GM18861 (cell line): ENCODE measurements at regions not wholly inside any gene's neighbourhood (a gene's known extent, or its start where the extent isn't known, plus 50 kb on each side); places are given as distances from the start of the nearest gene placed in this dataset.

Source experiments
- ATAC-seq: cut with Tn5 transposase; IDR thresholded peaks from one replicate; pipeline ENCODE4 v1.9.1; 2021; ENCODE audit not compliant: unreplicated experiment

DNA sequence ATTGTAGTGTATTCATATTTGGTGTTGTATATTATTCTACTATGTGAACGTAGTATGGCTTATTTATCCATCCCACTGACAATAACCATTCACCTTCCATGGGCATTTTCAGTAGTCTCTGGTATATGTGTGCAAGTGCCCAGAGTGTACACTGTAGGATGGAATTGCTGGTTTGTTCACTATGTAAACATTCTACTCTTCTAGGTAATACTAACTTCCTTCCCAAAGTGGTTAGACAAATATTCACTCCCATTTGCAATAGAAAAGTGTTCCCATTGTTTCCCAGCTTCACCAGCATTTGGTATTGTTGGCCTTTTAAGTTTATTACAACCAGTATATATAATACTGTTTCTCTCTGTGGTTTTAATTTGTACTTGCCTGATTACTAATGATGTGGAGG is 153.7 kb downstream of the C7orf25 start:
- ATAC-seq, result no peak

DNA sequence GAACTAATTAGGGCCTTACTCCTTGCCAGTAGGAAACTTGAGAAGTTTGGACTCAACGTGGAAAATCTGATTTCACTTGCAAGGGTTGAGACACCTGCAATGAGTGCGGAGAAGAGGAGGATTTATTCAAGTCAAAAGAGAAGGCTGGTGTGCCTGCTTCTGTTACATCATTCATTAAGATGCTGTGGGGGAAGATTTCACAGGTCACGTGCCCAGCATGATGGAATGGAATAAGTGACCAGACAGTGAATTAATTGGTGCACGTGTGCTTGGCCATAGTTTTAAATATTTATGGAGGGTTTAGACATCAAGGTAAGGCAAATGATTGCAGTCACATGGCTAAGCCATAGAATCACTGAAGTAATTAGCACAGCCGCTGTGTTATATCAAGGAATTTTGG is 155.0 kb downstream of the C7orf25 start:
- no peak for ATAC-seq

DNA sequence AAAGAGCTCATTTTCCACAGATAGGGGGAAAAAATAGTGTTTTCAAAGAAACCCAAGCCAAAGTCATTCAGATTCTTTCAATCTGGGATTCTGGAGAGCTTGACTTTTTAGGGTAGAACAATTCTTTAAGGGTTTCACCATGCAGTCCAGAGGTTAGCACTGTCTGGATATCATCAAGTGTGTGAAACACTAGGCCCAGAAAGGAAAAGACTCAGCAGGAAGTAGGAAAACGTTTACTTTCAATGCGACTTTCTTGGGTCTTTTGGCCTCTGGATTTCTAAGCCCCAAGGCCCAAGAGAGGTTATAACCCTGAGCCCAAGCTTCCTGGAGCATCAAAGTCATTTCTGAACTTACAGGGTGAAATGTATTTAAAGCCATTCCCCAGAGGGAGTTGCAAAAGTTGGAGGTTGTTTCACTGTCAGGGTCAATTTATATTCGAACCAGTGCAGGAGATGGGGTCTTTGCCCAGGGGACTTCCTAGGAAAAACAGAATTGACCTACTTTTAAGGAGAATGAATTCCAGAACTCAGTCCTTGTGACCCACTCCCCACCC is 158.0 kb downstream of the C7orf25 start:
- ATAC-seq, result no peak

DNA sequence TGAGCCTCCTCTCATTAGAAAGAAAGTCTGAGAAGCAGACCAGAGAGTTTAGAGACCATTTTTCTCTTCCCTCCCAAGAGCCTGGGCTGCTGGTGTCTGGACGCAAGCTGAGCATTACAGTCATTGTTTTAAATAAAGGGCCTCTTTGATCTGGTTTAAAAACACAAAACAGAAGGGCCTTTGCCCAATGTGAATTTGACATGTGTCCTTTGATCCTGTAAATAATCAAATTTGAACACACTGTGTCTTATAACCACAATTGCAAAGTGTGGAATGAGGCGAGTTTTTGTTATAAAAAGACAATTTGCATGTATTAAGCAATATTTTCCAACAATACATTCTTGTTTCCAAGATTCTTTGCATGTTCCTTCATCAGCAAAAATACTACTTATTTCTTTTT is 158.5 kb downstream of the C7orf25 start:
- ATAC-seq, result no peak

DNA sequence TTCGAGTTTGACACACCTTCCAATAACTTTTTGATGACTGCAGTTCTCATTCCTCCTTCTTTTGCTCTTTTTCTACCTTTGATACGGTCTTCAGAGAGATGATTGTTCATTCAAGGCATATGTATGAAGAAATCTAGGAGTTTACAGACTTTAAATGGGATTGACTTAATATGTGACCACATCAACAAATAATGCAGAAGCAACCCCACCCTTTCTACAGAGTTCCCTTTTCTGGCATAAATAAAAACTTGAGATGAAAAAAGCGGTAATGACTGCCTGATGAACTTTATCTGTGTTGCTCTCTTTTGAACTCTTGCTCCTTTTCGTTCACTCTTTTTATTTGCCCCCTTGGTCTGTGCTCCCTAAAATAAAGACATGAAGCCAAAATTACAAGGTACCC is 161.7 kb downstream of the C7orf25 start:
- no peak for ATAC-seq

- ATAC-seq, result no peak
Measured at GRCh38 chr7:42747044-42747443, 164.8 kb downstream of the C7orf25 start.

DNA sequence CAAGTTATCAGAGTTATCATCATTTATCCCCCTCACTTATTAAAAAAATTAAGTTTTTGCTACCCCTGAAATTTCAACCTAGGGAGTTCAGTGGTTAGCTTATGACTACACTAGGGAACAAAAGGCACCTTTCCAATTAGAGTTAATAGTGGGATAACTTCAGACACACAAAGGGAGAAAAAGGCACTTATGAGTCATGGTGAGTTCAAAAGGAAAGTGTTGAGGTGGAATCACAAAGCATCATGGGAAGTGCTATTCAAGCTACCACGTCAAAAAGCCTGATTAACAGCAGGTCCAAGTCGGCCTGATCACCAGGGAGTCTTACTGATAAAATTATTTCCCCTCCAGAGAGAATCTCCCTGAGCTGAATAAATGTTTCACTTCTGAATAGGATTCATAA is 165.7 kb downstream of the C7orf25 start:
- no peak for ATAC-seq

GRCh38 chr7:42745357-42746059 is 166.4 kb downstream of the C7orf25 start:
- no peak for ATAC-seq

GRCh38 chr7:42744746-42745145 is 167.1 kb downstream of the C7orf25 start:
- no peak for ATAC-seq

GRCh38 chr7:42743077-42743858 is 168.6 kb downstream of the C7orf25 start:
- no peak for ATAC-seq

- no peak for ATAC-seq
Measured at GRCh38 chr7:42742318-42742717, 169.6 kb downstream of the C7orf25 start.

- ATAC-seq, result no peak
Measured at GRCh38 chr7:42740408-42740807, 171.5 kb downstream of the C7orf25 start.

DNA sequence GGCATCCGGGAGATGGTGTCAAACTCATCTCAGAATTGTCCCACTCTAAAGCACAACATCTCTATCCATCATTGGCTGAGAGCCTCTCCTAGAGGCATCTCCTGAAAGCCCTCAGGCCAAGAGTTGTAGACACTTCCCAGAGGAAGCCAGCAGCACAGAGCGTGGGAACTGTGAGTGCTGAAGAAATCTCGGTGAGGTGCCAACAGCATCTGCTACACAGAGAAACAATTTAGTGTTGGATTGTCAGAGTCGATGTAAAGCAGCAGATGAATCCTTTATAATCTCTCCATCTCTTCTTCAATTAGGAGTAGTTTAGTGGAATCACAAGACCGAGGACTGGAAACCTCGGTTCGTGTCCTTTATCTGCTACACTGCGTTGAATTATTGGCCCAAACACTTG is 172.2 kb downstream of the C7orf25 start:
- no peak for ATAC-seq

- ATAC-seq, result no peak
Measured at GRCh38 chr7:42736931-42737330, 174.9 kb downstream of the C7orf25 start.

DNA sequence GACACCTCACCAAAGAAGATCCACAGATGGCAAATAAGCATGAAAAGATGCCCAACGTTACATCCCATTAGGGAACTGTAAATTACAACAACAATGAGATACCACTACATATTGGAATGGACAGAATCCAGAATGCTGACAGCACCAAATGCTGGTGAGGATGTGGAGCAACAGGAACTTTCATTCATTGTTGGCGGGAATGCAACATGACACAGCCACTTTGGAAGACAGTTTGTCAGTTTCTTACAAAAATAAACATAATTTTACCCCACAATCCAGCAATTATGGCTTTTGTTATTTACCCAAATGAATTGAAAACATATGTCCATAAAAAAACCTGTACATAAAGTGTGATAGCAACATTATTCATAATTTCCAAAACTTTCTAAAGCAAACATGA is 176.8 kb downstream of the C7orf25 start:
- ATAC-seq, result no peak

- no peak for ATAC-seq
Measured at GRCh38 chr7:42734568-42734967, 177.3 kb downstream of the C7orf25 start.

GRCh38 chr7:42733040-42733439 is 178.8 kb downstream of the C7orf25 start:
- ATAC-seq, result no peak

DNA sequence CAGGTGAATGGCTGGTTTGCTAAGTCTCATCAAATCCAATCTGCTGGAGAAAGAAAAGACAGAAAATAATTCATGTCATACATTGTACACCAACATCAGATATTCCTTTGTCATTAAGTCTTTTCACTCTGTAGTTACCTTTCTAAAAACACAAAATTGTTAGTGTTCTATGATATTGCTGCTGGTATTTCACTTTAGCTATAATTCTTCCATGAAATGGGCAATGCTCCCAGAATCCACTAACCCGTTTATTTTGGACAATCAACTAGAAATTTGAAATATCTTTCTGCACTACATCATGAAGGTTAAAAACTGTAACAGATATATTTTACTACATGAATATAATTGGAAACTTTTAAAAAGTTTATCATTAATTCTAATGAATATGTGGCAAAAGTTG is 181.3 kb downstream of the C7orf25 start:
- ATAC-seq, result no peak

DNA sequence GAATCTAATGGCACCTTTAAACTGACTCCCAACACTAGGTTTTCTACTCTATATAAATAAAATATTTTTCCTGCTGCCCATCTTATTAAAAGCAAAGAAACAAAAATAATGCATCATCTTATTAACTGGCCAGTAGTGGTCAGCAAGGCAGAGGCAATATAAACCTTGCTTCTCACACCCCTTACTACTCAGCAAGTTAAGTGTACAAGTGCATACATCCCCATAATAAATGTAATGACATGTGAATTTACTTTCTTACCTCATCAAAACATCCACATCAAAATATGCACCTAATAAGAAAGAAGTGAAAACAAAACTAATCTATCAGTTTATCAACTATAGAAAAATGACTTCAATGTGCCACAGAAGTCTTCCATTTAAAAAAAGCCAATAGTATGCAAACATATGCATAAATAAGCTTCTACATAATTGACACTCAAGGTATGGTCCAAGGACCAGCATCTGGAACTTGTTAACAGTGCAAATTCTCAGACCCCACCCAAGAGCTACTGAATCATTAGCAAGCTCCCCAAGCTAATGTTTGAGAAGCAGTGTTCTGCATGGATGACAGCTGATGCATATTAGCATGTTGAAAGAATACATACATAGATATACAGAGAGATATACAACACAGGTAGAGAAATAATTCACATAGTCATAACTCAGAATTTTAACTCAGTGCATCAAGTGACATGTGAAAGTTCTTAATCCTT is 182.7 kb downstream of the C7orf25 start:
- no peak for ATAC-seq

DNA sequence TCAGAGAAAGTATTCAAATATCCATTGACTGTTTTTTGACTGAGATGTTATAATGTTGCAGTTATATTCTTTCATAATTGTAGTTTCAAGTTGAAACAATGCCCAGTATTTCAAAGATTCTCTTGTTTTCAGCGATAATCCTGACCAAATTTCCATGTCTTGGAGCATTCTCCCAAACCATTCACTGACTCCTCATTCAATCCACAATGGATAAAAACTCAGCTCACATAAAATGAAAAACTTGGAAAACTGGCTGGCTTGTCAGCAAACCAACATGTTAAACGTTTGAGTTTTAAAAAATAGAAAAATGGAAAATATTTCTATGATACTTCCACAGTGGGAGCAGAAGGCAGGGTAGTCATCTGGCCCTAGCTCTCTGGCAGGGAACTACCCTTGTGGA is 184.4 kb downstream of the C7orf25 start:
- ATAC-seq, result no peak

- no peak for ATAC-seq
Measured at GRCh38 chr7:42726066-42726785, 185.6 kb downstream of the C7orf25 start.
